ENCODE measurements at regions not wholly inside any gene's neighbourhood (a gene's known extent, or its start where the extent isn't known, plus 50 kb on each side); places are given as distances from the start of the nearest gene placed in this dataset.

- TF ChIP-seq, protein P1, sequence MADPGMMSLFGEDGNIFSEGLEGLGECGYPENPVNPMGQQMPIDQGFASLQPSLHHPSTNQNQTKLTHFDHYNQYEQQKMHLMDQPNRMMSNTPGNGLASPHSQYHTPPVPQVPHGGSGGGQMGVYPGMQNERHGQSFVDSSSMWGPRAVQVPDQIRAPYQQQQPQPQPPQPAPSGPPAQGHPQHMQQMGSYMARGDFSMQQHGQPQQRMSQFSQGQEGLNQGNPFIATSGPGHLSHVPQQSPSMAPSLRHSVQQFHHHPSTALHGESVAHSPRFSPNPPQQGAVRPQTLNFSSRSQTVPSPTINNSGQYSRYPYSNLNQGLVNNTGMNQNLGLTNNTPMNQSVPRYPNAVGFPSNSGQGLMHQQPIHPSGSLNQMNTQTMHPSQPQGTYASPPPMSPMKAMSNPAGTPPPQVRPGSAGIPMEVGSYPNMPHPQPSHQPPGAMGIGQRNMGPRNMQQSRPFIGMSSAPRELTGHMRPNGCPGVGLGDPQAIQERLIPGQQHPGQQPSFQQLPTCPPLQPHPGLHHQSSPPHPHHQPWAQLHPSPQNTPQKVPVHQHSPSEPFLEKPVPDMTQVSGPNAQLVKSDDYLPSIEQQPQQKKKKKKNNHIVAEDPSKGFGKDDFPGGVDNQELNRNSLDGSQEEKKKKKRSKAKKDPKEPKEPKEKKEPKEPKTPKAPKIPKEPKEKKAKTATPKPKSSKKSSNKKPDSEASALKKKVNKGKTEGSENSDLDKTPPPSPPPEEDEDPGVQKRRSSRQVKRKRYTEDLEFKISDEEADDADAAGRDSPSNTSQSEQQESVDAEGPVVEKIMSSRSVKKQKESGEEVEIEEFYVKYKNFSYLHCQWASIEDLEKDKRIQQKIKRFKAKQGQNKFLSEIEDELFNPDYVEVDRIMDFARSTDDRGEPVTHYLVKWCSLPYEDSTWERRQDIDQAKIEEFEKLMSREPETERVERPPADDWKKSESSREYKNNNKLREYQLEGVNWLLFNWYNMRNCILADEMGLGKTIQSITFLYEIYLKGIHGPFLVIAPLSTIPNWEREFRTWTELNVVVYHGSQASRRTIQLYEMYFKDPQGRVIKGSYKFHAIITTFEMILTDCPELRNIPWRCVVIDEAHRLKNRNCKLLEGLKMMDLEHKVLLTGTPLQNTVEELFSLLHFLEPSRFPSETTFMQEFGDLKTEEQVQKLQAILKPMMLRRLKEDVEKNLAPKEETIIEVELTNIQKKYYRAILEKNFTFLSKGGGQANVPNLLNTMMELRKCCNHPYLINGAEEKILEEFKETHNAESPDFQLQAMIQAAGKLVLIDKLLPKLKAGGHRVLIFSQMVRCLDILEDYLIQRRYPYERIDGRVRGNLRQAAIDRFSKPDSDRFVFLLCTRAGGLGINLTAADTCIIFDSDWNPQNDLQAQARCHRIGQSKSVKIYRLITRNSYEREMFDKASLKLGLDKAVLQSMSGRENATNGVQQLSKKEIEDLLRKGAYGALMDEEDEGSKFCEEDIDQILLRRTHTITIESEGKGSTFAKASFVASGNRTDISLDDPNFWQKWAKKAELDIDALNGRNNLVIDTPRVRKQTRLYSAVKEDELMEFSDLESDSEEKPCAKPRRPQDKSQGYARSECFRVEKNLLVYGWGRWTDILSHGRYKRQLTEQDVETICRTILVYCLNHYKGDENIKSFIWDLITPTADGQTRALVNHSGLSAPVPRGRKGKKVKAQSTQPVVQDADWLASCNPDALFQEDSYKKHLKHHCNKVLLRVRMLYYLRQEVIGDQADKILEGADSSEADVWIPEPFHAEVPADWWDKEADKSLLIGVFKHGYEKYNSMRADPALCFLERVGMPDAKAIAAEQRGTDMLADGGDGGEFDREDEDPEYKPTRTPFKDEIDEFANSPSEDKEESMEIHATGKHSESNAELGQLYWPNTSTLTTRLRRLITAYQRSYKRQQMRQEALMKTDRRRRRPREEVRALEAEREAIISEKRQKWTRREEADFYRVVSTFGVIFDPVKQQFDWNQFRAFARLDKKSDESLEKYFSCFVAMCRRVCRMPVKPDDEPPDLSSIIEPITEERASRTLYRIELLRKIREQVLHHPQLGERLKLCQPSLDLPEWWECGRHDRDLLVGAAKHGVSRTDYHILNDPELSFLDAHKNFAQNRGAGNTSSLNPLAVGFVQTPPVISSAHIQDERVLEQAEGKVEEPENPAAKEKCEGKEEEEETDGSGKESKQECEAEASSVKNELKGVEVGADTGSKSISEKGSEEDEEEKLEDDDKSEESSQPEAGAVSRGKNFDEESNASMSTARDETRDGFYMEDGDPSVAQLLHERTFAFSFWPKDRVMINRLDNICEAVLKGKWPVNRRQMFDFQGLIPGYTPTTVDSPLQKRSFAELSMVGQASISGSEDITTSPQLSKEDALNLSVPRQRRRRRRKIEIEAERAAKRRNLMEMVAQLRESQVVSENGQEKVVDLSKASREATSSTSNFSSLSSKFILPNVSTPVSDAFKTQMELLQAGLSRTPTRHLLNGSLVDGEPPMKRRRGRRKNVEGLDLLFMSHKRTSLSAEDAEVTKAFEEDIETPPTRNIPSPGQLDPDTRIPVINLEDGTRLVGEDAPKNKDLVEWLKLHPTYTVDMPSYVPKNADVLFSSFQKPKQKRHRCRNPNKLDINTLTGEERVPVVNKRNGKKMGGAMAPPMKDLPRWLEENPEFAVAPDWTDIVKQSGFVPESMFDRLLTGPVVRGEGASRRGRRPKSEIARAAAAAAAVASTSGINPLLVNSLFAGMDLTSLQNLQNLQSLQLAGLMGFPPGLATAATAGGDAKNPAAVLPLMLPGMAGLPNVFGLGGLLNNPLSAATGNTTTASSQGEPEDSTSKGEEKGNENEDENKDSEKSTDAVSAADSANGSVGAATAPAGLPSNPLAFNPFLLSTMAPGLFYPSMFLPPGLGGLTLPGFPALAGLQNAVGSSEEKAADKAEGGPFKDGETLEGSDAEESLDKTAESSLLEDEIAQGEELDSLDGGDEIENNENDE (IDR thresholded peaks at IDR 0.05; ENCODE audit: insufficient replicate concordance, low read length) = no peak
- TF ChIP-seq YY1 (IDR thresholded peaks at IDR 0.05; ENCODE audit: low read depth, low read length) (no peak), TEAD4 (IDR thresholded peaks at IDR 0.05; ENCODE audit: low read depth, low read length) (no peak)
Observed at GRCh38 chr9:89668866-89669246, 64.0 kb downstream of the GADD45G start (continued).

Data from H1 (cell line).